GM18499 (cell line): ENCODE measurements at regions not wholly inside any gene's neighbourhood (a gene's known extent, or its start where the extent isn't known, plus 50 kb on each side); places are given as distances from the start of the nearest gene placed in this dataset.
A peak's percentile ranks its signal among the peaks of the same experiment; 100 is the strongest.

Experiments
- ATAC-seq: cut with Tn5 transposase; IDR thresholded peaks from one replicate; pipeline ENCODE4 v1.9.1; 2021; ENCODE audit warnings: moderate number of reproducible peaks; ENCODE audit not compliant: insufficient read depth, unreplicated experiment

DNA sequence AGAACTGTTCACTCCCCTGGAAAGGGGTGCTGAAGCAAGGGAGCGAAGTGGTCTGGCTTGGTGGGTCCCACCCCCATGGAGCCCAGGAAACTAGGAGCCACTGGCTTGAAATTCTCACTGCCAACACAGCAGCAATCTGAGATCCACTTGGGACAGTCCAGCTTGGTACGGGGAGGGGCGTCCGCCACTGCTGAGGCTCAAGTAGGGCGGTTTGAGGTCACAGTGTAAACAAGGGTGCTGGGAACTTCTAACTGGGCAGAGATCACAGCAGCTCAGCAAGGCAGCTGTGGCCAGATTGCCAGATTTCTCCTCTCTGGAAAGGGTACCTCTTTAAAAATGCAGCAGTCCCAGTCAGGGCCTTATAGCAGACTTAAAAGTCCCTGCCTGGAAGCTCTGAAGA is 53.9 kb upstream of the GALNTL6 start:
- ATAC-seq, result no peak

DNA sequence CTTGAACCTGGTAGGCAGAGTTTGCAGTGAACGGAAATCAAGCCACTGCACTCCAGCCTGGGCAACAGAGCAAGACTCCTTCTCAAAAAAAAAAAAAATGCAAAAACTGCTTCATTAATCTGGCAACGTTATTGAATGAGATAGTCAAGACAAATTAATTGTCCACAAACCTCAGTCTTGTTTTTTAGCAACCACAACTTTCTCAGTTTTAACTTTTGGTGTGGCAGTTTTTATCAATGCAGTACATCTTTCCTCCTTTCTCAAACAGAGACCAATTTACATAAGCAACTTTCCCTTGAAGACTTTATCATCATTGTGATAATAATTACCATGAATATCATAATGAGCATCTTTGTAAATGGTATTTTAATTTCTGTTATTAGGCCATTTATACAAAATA is 61.7 kb upstream of the GALNTL6 start:
- no peak for ATAC-seq

DNA sequence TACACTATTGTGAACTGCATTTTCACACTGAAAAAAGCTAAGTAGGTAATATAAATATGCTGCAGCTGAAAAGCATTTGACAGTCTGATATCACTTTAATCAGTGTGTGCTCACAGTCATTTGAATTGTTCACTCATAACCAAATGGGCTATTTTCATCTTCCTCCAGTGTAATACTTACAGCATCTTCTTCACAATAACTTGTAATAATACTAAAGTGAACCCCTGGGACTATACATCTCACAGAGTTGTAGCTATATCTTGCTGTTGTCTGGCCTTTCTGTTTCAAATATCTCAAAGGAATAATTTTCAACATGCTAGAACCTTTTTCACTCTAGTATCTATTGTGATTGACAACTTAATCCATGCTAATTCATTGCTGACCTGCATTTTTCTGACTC is 66.8 kb upstream of the GALNTL6 start:
- no peak for ATAC-seq

DNA sequence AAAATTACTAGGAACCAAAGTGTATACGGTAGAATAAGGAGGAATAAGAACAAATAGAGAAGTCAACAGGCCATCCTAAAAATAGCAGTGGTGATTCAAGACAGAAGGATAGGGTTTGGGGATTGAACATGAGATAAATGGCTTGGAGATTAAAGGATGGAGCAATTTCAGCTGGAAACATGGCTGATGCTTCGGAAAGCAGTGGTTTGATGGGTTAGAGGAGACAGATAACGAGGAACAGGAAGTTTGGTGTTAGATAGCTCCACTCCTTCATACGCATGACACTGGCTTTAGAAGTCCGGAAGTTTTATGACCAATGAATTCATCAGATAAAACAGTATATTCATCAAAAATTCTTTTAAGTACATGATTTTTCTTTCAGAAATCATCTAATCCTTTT is 70.8 kb upstream of the GALNTL6 start:
- no peak for ATAC-seq

DNA sequence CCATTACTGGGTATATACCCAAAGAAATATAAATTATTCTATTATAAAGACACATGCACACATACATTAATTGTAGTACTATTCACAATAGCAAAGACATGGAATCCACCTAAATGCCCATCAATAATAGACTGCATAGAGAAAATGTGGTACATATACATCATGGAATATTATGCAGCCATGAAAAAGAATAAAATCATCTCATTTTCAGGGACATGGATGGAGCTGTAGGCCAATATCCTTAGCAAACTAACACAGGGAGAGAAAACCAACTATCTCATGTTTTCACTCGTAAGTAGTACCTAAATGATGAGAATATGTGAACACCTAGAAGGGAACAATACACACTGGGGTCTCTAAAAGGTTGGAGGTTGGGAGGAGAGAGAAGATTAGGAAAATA is 86.0 kb upstream of the GALNTL6 start:
- no peak for ATAC-seq

DNA sequence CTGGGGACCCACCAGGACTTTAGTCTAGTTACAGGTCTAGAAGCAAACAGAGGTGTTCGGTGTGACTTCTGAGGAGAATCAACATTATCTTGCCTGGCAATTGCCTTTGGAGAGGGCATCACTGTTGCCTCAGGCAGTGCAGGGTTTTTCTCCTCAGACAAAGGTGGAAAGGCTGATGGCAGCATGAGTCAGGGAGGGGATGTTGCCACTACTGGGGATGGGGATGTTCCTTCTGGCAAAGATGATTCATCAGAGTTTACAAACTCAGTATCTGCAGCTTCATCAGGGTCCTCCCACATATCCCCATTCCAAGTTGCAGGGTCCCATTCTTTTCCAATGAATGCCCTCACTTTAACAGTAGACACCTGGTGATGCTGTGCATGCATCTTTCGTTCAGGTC is 91.3 kb upstream of the GALNTL6 start:
- ATAC-seq, result no peak

DNA sequence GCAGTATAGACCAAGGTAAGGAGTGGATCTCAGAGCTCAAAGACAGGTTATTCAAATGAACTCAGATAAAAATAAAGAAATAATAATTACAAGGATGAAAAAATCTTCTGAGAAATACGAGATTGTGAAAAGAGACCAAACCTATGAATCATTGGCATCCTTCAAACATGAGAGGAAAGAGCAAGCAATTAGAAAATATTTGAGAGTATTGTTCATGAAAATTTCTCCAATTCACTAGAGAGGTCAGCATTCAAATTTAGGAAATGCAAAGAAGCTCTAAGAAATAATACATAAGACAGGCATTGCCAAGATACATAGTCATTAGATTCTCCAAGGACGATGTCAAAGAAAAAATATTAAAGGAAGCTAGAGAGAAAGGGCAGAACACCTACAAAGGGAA is 93.5 kb upstream of the GALNTL6 start:
- no peak for ATAC-seq

DNA sequence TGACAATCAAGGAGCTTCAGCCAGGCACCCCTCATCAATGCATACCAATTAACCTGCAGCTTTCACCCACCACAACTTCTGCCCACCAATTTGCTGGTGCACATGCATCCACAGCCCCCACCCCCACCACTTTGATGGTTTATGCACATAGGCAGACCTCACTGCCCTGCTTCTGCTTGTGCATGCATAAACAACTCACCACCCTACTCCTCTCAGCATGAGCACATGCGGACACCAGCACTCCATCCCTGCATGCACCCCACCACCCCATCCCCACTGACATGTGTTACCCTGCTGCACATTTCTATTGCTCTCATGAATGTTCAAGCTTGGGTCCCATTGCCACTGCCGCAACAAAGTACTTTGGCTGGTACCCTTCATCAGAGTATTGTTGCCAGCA is 94.5 kb upstream of the GALNTL6 start:
- ATAC-seq, result no peak

DNA sequence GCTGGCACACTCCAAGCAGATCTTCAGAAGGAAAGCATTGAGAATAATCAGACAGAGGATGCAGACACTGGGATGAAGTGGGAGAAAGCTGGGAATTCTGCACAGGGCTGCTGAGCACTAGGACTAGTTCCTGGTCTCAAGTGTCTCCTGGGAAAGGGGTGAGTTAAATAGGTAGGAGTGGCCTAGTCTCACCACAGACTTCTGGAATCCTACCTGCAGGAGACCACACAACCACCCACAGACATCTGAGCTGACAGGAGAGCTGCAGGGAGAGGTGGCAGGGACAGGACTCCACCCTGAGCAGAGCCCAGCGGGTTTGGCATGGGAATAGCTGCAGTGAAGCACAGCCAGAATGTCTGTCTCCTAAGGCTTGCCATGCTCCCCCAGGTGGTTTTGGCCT is 95.1 kb upstream of the GALNTL6 start:
- no peak for ATAC-seq

DNA sequence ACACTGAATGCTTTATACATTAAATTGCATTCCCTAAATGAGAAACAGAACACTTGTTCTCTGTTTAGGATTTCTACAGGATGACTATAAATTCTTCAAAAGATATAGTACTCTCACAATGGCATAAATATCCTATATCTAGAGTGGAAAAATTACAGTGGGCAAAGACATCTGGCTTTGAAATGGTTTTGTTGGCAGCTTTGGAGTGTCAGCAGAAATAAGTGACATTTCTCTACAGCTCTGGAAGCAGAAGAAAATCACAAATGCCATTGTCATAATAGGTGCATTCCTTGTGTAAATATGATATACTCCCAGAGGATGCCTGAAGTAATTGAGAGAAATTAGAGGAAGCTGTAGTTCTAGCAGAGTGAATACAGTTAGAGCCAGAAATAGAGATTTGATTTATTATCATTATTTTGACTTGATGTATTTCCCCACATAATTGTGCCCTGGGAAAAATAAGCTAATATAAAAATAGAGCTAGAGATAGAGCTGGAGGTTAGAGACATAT is 95.9 kb upstream of the GALNTL6 start:
- no peak for ATAC-seq

DNA sequence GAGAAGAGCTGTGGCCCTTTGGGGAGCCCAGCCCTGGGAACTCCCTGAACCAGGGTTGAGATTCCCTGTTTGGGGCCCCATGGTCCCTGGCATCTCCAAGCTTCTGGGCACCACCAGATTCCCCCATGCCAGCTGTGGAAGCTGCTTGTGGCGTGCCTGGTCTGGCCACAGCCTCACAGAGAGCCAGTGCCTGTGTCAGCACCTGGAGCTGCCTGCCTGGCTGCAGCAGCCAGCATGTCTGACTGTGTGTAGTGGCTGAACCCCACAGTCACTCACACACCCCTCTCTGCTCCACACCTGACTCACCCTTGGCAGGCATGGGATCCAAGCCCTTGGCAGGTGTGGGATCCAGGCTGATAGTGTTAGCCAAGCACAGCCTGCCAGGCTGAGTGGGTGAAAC is 97.2 kb upstream of the GALNTL6 start:
- ATAC-seq, result no peak

DNA sequence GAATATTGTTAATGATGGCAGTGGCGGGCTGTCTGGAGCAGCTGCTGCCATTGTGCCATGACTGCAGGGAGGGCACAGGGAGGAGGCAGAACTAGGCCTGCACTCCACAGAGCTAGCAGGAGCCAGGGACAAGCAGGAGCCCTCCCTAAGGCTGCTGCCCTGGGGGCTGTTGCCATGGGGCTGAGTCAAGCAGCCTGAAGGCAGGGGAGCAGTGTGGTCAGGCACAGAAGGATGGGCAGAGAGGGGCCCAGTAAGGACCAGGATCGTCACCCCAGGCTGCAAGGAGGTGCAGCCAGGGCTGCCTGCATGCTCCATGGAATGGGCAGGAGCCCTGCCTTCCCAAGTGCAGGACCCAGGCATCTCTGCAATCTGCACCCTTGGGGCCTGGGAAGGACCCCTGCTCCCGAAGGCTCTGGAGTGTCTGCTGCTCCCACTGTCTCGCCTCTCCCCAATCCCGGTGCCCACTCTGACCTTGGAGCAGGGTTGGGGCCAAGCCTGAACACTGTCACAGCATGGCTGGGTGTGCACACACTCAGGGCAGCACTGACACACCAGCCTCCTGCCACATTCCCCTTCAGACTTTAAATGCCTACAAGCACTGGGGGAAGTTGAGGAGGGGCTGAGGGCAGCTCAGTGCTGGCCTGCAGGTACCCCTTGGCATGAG is 98.3 kb upstream of the GALNTL6 start:
- ATAC-seq, result no peak

DNA sequence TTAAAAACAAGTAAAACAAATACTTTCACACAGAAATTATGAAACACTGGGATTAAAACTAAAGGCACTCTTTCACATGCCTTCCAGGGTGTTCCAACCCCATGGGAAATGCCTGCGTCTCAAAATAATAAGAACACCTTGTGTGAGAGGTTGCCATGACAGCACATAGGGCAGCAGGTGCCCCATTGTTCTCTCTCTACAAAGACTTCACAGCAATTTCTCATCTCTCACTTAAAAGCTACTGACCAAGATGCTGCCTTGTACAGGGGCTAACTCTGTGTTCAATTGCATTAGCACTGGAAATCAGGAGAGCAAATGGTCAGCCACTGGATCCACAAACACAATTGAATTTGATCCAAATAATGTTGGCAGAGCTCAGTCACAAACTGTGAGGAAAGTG is 102.5 kb upstream of the GALNTL6 start:
- no peak for ATAC-seq

DNA sequence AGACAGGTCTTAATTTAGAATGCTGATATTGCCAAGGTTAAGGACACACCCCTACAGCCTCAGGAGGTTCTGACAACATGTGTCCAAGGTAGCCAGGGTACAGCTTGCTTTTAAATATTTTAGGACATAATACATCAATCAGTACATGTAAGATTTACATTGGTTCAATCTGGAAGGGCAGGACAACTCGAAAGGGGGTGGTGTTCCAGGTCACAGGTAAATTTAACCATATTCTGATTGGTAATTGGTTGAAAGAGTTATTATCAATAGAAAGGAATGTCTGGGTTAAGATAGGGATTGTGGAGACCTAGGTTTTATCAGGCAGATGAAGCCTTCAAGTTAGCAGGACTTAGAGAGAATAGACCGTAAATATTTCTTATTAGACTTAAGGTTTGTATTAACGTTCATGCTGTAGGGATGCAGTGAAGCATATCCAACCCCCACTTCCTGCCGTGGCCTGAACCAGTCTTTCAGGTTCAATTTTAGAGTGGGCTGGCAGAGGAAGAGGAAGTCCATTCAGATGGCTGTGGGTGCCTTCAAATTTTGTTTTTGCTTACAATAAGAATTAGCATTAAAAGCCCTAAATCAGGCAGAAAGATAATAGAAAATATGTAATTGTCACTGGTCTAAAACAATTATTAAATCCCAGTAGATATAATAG is 136.5 kb upstream of the GALNTL6 start:
- peak; percentile 95 for ATAC-seq

DNA sequence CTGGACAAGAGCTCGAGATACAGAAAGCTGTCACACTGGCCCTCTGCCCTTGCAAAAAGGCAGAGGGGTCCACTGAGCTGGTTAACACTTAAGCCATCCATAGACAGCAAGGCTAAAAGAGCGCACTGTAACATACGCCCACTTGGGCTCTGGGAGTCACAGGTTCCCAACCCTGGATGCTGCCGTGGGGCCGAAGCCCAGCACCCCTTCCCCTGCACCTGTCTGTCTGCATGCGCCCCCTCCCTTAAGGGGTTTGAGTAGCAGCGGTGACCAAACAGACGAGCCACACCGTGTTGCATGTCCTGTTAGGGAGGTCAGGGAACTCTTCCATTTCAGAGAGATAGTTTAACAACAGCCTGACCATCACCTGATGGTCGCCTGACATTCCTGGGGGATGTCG is 138.4 kb upstream of the GALNTL6 start:
- ATAC-seq, result no peak

DNA sequence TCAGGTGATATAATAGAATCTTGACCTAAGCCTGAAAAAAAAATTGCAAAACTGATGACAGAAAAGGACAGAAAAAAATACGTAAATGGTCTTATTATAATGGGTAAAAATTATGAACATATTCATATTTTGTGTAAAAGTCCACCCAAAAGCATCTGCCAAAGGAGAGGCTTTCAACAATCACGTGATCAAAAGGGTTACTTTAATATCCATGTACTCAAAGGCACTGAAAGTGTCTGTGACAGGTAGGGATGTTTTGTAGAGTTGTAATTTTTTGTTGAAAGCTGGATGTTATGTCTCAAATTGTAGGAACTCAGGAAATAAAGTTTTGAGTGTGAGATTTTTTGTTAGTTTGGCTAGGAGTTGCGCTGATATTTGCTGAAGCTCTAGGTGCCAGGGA is 144.8 kb upstream of the GALNTL6 start:
- ATAC-seq, result no peak

DNA sequence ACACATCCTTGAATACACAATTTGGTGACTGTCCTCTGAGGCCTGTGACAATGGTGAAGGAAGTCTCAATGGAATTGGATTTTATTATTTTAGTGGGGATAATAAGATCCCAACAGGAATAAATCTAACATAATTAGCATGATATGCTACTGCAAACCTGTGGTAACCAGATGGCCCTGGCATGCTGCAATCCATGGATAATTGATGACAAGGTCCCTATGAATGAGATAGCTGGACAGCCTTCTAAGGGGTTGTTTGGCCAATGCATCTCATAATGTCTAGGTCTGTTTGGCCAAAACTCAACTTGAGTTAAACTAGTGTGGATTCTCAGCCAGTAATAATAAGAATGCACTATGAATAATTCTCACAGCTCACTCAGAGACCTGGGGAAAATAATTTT is 145.3 kb upstream of the GALNTL6 start:
- ATAC-seq, result no peak

DNA sequence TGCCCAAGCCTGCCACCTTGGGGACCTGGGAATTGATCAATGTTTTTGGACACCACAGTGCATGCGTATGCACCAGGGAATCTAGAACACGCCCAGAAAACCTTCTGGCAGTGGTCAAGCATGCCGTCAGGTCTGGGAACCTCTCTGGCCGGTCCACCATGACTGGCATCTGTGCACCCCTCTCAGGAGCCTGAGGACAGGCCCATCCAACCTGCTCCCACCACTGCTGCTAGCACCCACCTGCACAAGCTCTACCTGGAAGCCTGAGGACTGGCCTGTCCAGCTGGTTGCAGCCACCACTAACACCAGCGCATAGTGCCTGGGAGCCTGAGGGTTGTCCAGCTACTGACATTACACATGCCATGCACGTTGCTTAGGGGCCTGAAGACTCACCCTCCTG is 162.1 kb upstream of the GALNTL6 start:
- ATAC-seq, result no peak

DNA sequence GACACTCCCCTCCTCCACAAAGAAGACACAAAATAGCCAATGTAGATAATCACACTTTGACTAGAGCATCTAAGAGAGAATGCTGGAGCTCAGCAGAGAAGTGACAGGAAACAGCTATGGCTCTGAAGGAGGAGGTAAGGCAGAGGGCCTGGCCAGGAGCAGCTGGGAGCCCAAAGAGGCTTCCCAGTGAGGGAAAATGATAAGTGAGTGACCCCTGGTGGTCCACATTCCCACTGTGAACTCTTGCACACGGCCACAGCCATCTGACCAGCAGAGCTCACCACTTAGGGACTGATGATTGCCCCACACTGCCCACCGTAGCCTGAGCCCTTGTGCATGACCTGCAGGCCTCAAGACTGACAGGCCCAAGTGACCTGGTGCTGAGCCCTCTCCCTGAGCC is 162.7 kb upstream of the GALNTL6 start:
- no peak for ATAC-seq

DNA sequence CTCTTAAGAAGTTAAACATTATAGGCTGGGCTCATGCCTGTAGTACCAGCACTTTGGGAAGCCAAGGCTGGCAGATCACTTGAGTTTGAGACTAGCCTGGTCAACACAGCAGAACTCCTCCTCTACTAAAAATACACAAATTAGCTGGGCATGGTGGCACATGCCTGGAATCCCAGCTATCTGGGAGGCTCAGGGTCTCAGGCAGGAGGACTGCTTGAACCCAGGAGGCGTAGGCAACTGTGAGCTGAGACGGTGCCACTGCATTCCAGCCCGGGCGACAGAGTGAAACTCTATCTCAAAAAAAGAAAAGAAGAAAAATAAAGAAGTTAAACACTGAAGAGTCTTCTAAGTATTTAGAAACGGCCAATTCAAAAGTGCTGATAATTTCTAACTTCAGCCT is 164.3 kb upstream of the GALNTL6 start:
- no peak for ATAC-seq

DNA sequence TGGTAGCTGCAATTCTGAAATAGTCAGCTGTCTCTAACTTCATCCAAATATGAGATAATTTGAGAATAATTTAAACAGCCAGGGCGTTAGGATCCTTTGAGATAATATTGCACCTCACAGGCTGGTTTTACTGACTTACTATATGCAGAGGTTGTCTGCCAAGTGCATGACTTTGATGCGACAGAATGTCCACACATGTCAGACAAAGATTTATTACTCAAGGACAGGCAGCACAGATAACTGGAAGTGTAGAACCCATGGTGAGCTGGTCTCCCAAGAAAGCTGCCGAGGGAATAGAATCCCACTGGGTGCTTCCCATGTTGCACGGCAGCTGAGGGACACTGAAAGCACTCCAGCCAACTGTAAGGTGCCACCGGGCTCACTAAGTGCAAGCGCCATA is 166.2 kb upstream of the GALNTL6 start:
- ATAC-seq, result no peak

DNA sequence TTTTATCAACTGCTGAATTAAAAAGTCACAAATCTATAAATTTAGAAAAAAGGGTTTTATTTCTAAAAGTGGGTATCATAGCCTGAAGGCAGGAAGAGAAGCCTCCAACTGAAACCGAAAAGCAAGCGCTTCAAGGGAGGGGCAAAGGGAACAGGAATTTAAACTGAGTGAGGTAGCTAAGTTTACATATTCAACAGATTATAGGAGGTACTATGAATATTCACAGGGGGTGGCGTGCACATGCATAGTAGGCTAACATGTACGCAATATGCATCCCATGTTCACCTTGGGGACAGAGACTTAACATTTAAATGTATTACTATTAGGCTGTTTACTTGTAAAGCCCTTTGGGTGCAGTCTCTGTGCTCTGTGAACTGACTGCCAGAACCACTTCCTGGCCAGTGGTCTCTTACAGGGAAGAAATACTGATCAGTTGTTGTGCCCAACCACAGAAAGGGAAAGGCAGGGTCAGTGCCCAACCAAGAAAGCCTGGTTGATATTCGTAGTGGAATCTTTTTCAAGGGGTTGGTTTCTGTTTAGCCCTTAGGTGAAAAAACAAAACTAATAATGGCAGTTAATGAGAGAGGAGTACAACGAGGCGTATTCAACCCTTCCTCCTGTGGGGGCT is 168.7 kb upstream of the GALNTL6 start:
- peak; percentile 73 for ATAC-seq
